ENCODE measurements at regions not wholly inside any gene's neighbourhood (a gene's known extent, or its start where the extent isn't known, plus 50 kb on each side); places are given as distances from the start of the nearest gene placed in this dataset.

GRCh38 chr5:3364941-3365340 lies 230.7 kb upstream of the IRX1 start:
- Histone ChIP-seq H3K9ac (ENCODE audit: low read depth, low read length) (no peak overlapping the region), H3K27me3 (ENCODE audit: insufficient read depth, low read length, poor library complexity) (no peaks in the 10 kb centered on the region), H3K9me3 (ENCODE audit: insufficient read depth, low read length, severe bottlenecking) (no peaks in the 10 kb centered on the region), H2AFZ (ENCODE audit: low read depth, low read length) (no peak overlapping the region), H3K4me1 (ENCODE audit: insufficient read depth, low read length) (no peaks in the 10 kb centered on the region), H3K4me2 (ENCODE audit: insufficient read depth, low read length) (no peak overlapping the region), H3K79me2 (ENCODE audit: insufficient read depth, low read length) (no peaks in the 10 kb centered on the region), H3K27ac (ENCODE audit: low read length) (no peak overlapping the region), H3K4me3 (ENCODE audit: low read depth in 1 of 2, low read length in 2 of 2) (no peak overlapping the region), H4K20me1 (ENCODE audit: insufficient read depth, low read length) (no peaks in the 10 kb centered on the region), H3K36me3 (ENCODE audit: insufficient read depth, low read length) (no peaks in the 10 kb centered on the region)
- TF ChIP-seq CTCF (IDR thresholded peaks at IDR 0.05; ENCODE audit: borderline replicate concordance, extremely low read depth, low read length, poor library complexity, severe bottlenecking) = no peak
- ATAC-seq (ENCODE audit: insufficient read depth, low read depth) (no peak), DNase-seq (no peak)

- no peak overlapping the region for H3K27ac ChIP-seq (ENCODE audit: low read length)
- ATAC-seq (ENCODE audit: insufficient read depth, low read depth) (no peak), DNase-seq (no peak)
- no peak overlapping the region for H3K9ac ChIP-seq (ENCODE audit: low read depth, low read length)
- no peak overlapping the region for H2AFZ ChIP-seq (ENCODE audit: low read depth, low read length)
- H3K4me2 ChIP-seq (ENCODE audit: insufficient read depth, low read length) = no peak overlapping the region
- TF ChIP-seq EZH2 (IDR thresholded peaks at IDR 0.05; ENCODE audit: borderline replicate concordance, low read depth, low read length, severe bottlenecking) = no peak
- TF ChIP-seq CTCF (IDR thresholded peaks at IDR 0.05; ENCODE audit: borderline replicate concordance, extremely low read depth, low read length, poor library complexity, severe bottlenecking) = no peak
- H3K36me3 ChIP-seq (ENCODE audit: insufficient read depth, low read length) = no peaks in the 10 kb centered on the region
- H3K79me2 ChIP-seq (ENCODE audit: insufficient read depth, low read length) = no peaks in the 10 kb centered on the region
- H4K20me1 ChIP-seq (ENCODE audit: insufficient read depth, low read length) = no peaks in the 10 kb centered on the region
- no peaks in the 10 kb centered on the region for H3K27me3 ChIP-seq (ENCODE audit: insufficient read depth, low read length, poor library complexity)
- H3K9me3 ChIP-seq (ENCODE audit: insufficient read depth, low read length, severe bottlenecking) = no peaks in the 10 kb centered on the region
- H3K4me3 ChIP-seq (ENCODE audit: low read depth in 1 of 2, low read length in 2 of 2) = no peak overlapping the region
- no peaks in the 10 kb centered on the region for H3K4me1 ChIP-seq (ENCODE audit: insufficient read depth, low read length)
These were observed 231.2 kb upstream of the IRX1 start for GRCh38 chr5:3364433-3364832.

- no peaks in the 10 kb centered on the region for H3K9me3 ChIP-seq (ENCODE audit: insufficient read depth, low read length, severe bottlenecking)
- TF ChIP-seq EZH2 (IDR thresholded peaks at IDR 0.05; ENCODE audit: borderline replicate concordance, low read depth, low read length, severe bottlenecking) (no peak), CTCF (IDR thresholded peaks at IDR 0.05; ENCODE audit: borderline replicate concordance, extremely low read depth, low read length, poor library complexity, severe bottlenecking) (no peak)
- H3K4me3 ChIP-seq (ENCODE audit: low read depth in 1 of 2, low read length in 2 of 2) = no peak overlapping the region
- DNase-seq (no peak), ATAC-seq (ENCODE audit: insufficient read depth, low read depth) (no peak)
- no peaks in the 10 kb centered on the region for H3K4me1 ChIP-seq (ENCODE audit: insufficient read depth, low read length)
- H3K9ac ChIP-seq (ENCODE audit: low read depth, low read length) = no peak overlapping the region
- no peaks in the 10 kb centered on the region for H3K79me2 ChIP-seq (ENCODE audit: insufficient read depth, low read length)
- H3K4me2 ChIP-seq (ENCODE audit: insufficient read depth, low read length) = no peak overlapping the region
- H2AFZ ChIP-seq (ENCODE audit: low read depth, low read length) = no peak overlapping the region
- H3K36me3 ChIP-seq (ENCODE audit: insufficient read depth, low read length) = no peaks in the 10 kb centered on the region
- H3K27me3 ChIP-seq (ENCODE audit: insufficient read depth, low read length, poor library complexity) = no peaks in the 10 kb centered on the region
- no peaks in the 10 kb centered on the region for H4K20me1 ChIP-seq (ENCODE audit: insufficient read depth, low read length)
- H3K27ac ChIP-seq (ENCODE audit: low read length) = no peak overlapping the region
These were observed 233.1 kb upstream of the IRX1 start for GRCh38 chr5:3362606-3362910.

Data from DND-41 (cell line).